ENCODE measurements at regions not wholly inside any gene's neighbourhood (a gene's known extent, or its start where the extent isn't known, plus 50 kb on each side); places are given as distances from the start of the nearest gene placed in this dataset.

DNA sequence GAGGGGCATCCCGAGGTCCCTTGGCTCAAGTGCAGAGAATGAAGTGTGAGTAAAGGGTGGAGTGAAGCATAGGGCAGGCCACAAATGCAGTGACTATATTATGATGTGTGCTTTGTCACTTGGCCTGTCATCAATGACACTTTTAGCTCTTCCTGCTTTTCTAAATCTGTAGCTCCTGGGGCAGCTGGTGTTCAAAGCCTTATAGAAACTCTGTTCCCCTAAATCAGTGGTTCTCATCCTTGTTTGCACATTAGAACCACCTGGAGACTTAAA, 135.6 kb upstream of the LGALSL start (continued):
- TF ChIP-seq, protein P1, sequence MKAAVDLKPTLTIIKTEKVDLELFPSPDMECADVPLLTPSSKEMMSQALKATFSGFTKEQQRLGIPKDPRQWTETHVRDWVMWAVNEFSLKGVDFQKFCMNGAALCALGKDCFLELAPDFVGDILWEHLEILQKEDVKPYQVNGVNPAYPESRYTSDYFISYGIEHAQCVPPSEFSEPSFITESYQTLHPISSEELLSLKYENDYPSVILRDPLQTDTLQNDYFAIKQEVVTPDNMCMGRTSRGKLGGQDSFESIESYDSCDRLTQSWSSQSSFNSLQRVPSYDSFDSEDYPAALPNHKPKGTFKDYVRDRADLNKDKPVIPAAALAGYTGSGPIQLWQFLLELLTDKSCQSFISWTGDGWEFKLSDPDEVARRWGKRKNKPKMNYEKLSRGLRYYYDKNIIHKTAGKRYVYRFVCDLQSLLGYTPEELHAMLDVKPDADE (IDR thresholded peaks at IDR 0.05), result no peak
- no peak for TF ChIP-seq ZNF114 (CRISPR knock-in tag; IDR thresholded peaks at IDR 0.05)
- TF ChIP-seq, protein P2, sequence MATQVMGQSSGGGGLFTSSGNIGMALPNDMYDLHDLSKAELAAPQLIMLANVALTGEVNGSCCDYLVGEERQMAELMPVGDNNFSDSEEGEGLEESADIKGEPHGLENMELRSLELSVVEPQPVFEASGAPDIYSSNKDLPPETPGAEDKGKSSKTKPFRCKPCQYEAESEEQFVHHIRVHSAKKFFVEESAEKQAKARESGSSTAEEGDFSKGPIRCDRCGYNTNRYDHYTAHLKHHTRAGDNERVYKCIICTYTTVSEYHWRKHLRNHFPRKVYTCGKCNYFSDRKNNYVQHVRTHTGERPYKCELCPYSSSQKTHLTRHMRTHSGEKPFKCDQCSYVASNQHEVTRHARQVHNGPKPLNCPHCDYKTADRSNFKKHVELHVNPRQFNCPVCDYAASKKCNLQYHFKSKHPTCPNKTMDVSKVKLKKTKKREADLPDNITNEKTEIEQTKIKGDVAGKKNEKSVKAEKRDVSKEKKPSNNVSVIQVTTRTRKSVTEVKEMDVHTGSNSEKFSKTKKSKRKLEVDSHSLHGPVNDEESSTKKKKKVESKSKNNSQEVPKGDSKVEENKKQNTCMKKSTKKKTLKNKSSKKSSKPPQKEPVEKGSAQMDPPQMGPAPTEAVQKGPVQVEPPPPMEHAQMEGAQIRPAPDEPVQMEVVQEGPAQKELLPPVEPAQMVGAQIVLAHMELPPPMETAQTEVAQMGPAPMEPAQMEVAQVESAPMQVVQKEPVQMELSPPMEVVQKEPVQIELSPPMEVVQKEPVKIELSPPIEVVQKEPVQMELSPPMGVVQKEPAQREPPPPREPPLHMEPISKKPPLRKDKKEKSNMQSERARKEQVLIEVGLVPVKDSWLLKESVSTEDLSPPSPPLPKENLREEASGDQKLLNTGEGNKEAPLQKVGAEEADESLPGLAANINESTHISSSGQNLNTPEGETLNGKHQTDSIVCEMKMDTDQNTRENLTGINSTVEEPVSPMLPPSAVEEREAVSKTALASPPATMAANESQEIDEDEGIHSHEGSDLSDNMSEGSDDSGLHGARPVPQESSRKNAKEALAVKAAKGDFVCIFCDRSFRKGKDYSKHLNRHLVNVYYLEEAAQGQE (IDR thresholded peaks at IDR 0.05; ENCODE audit: unreplicated experiment), result no peak
- TF ChIP-seq CREB1 (CRISPR knock-in tag; IDR thresholded peaks at IDR 0.05; ENCODE audit: low read depth), result no peak
- TF ChIP-seq NANOG (IDR thresholded peaks at IDR 0.05; ENCODE audit: borderline replicate concordance), result no peak
- TF ChIP-seq JUNB (IDR thresholded peaks at IDR 0.05; ENCODE audit: unreplicated experiment), result no peak
- no peak for TF ChIP-seq ZNF331 (CRISPR knock-in tag; IDR thresholded peaks at IDR 0.05; ENCODE audit: low read depth)
- TF ChIP-seq, protein P3, sequence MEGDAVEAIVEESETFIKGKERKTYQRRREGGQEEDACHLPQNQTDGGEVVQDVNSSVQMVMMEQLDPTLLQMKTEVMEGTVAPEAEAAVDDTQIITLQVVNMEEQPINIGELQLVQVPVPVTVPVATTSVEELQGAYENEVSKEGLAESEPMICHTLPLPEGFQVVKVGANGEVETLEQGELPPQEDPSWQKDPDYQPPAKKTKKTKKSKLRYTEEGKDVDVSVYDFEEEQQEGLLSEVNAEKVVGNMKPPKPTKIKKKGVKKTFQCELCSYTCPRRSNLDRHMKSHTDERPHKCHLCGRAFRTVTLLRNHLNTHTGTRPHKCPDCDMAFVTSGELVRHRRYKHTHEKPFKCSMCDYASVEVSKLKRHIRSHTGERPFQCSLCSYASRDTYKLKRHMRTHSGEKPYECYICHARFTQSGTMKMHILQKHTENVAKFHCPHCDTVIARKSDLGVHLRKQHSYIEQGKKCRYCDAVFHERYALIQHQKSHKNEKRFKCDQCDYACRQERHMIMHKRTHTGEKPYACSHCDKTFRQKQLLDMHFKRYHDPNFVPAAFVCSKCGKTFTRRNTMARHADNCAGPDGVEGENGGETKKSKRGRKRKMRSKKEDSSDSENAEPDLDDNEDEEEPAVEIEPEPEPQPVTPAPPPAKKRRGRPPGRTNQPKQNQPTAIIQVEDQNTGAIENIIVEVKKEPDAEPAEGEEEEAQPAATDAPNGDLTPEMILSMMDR (conservative IDR thresholded peaks at IDR 0.05; ENCODE audit: low read depth in 2 of 2), result no peak
- TF ChIP-seq EZH2phosphoT487 (IDR thresholded peaks at IDR 0.05; ENCODE audit: unreplicated experiment), result no peak
- no peak for TF ChIP-seq EZH2 (IDR thresholded peaks at IDR 0.05; ENCODE audit: low read depth, unreplicated experiment)

DNA sequence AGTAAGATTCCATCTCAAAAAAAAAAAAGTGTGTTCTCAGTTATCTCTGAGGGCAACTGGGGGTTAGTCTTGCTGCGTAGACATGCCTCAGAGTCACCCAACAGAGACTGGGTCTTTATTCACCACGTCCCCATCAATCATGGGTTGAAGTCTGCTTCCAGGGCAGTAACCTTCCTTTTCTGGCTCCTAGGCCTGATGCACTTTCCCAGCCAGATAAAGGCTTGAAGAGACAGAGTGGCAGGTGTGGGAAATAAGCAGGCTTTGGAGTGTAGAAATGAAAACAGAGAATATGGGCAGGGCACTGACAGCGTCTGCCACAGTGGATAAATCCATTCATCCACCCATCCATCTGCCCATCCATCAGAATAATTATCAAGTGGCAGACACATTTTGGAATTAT, 134.1 kb upstream of the LGALSL start:
- H2AFZ ChIP-seq, result no peak overlapping the region
- no peaks in the 10 kb centered on the region for H3K79me2 ChIP-seq (replicated peaks; ENCODE audit: insufficient read depth)
- H3K4me3 Mint-ChIP-seq, result no peak overlapping the region
- H4K20me1 ChIP-seq (replicated peaks; ENCODE audit: insufficient read depth), result no peaks in the 10 kb centered on the region
- H3K36me3 ChIP-seq (ENCODE audit: insufficient read depth), result no peaks in the 10 kb centered on the region
- H3K27me3 ChIP-seq (ENCODE audit: insufficient read depth), result no peaks in the 10 kb centered on the region
- H3K9me3 Mint-ChIP-seq, result no peaks in the 10 kb centered on the region; the same call in 2 of the 3 replicates
- H3K27ac ChIP-seq (ENCODE audit: low read depth), result no peak overlapping the region
- peaks cover 14% of the 10 kb centered on the region for H3K4me1 Mint-ChIP-seq
- no peaks in the 10 kb centered on the region for H3F3A ChIP-seq (replicated peaks; ENCODE audit: low read depth)
- no peak overlapping the region for H3K27ac Mint-ChIP-seq
- peaks cover 6% of the 10 kb centered on the region for H3K27me3 Mint-ChIP-seq (ENCODE audit: insufficient read depth, low read depth, poor library complexity)
- peaks cover 16% of the 10 kb centered on the region for H3K9me2 ChIP-seq (ENCODE audit: insufficient read depth)
- H3K4me3 ChIP-seq, result no peak overlapping the region
- no peaks in the 10 kb centered on the region for H3K36me3 Mint-ChIP-seq (ENCODE audit: low read depth)
- no peak overlapping the region for H3K4me2 ChIP-seq
- no peak for ATAC-seq
- DNase-seq (ENCODE audit: low spot score), result no peak
- H3K4me1 ChIP-seq (ENCODE audit: insufficient read depth), result 0 out of 2 replicates have a peak, but pooled peaks cover 6% of the 10 kb centered on the region
- TF ChIP-seq, protein P1 (IDR thresholded peaks at IDR 0.05), result no peak
- no peak for TF ChIP-seq JUNB (IDR thresholded peaks at IDR 0.05; ENCODE audit: unreplicated experiment)
- TF ChIP-seq, protein P2 (IDR thresholded peaks at IDR 0.05; ENCODE audit: unreplicated experiment), result no peak
- no peak for TF ChIP-seq CREB1 (CRISPR knock-in tag; IDR thresholded peaks at IDR 0.05; ENCODE audit: low read depth)

Measured in GM23338 (cell line).